ENCODE measurements at regions not wholly inside any gene's neighbourhood (a gene's known extent, or its start where the extent isn't known, plus 50 kb on each side); places are given as distances from the start of the nearest gene placed in this dataset.

GRCh38 chr10:60465801-60466200, 76.1 kb upstream of the ANK3 start:
- H3K4me2 ChIP-seq (ENCODE audit: low read length): no peak overlapping the region
- no peak overlapping the region for H3K27ac ChIP-seq
- no peak overlapping the region for H3K4me3 ChIP-seq (ENCODE audit: low read depth, low read length)
- H3K27me3 ChIP-seq (ENCODE audit: control insufficient read depth, insufficient read depth, low read length): no peaks in the 10 kb centered on the region
- no peaks in the 10 kb centered on the region for H3K9me3 ChIP-seq (ENCODE audit: control insufficient read depth, low read length)
- H3K79me2 ChIP-seq: no peaks in the 10 kb centered on the region
- no peaks in the 10 kb centered on the region for H3K4me1 ChIP-seq
- no peak overlapping the region for H2AFZ ChIP-seq
- no peak overlapping the region for H3K9ac ChIP-seq
- TF ChIP-seq CTCF (IDR thresholded peaks at IDR 0.05): no peak
- no peaks in the 10 kb centered on the region for H3K36me3 ChIP-seq (ENCODE audit: control insufficient read depth, insufficient read depth, low read length)

GRCh38 chr10:60464659-60465058, 75.0 kb upstream of the ANK3 start:
- no peak for TF ChIP-seq CTCF (IDR thresholded peaks at IDR 0.05)

GRCh38 chr10:60463746-60464145, 74.1 kb upstream of the ANK3 start:
- Histone ChIP-seq H3K27me3 (ENCODE audit: control insufficient read depth, insufficient read depth, low read length) (no peaks in the 10 kb centered on the region), H3K27ac (no peak overlapping the region), H3K4me2 (ENCODE audit: low read length) (no peak overlapping the region), H3K4me1 (no peaks in the 10 kb centered on the region), H3K9ac (no peak overlapping the region), H2AFZ (no peak overlapping the region), H3K4me3 (ENCODE audit: low read depth, low read length) (no peak overlapping the region), H3K36me3 (ENCODE audit: control insufficient read depth, insufficient read depth, low read length) (no peaks in the 10 kb centered on the region), H3K79me2 (no peaks in the 10 kb centered on the region), H3K9me3 (ENCODE audit: control insufficient read depth, low read length) (no peaks in the 10 kb centered on the region)
- no peak for TF ChIP-seq CTCF (IDR thresholded peaks at IDR 0.05)

More at GRCh38 chr10:60464659-60465058, 75.0 kb upstream of the ANK3 start:
- Histone ChIP-seq H3K36me3 (ENCODE audit: control insufficient read depth, insufficient read depth, low read length) (no peaks in the 10 kb centered on the region), H3K9ac (no peak overlapping the region), H3K79me2 (no peaks in the 10 kb centered on the region), H3K4me3 (ENCODE audit: low read depth, low read length) (no peak overlapping the region), H3K9me3 (ENCODE audit: control insufficient read depth, low read length) (no peaks in the 10 kb centered on the region), H3K4me2 (ENCODE audit: low read length) (no peak overlapping the region), H3K27me3 (ENCODE audit: control insufficient read depth, insufficient read depth, low read length) (no peaks in the 10 kb centered on the region), H3K27ac (no peak overlapping the region), H3K4me1 (no peaks in the 10 kb centered on the region), H2AFZ (no peak overlapping the region)

GRCh38 chr10:60461688-60462087, 72.0 kb upstream of the ANK3 start:
- no peak for TF ChIP-seq CTCF (IDR thresholded peaks at IDR 0.05)
- Histone ChIP-seq H3K79me2 (no peaks in the 10 kb centered on the region), H3K9me3 (ENCODE audit: control insufficient read depth, low read length) (no peaks in the 10 kb centered on the region), H3K4me1 (no peaks in the 10 kb centered on the region), H3K36me3 (ENCODE audit: control insufficient read depth, insufficient read depth, low read length) (no peaks in the 10 kb centered on the region), H3K27me3 (ENCODE audit: control insufficient read depth, insufficient read depth, low read length) (no peaks in the 10 kb centered on the region), H3K9ac (no peak overlapping the region), H2AFZ (no peak overlapping the region), H3K27ac (no peak overlapping the region), H3K4me3 (ENCODE audit: low read depth, low read length) (no peak overlapping the region), H3K4me2 (ENCODE audit: low read length) (no peak overlapping the region)

GRCh38 chr10:60459701-60460457, 70.2 kb upstream of the ANK3 start:
- no peak overlapping the region for H2AFZ ChIP-seq
- no peak overlapping the region for H3K4me3 ChIP-seq (ENCODE audit: low read depth, low read length)
- no peaks in the 10 kb centered on the region for H3K9me3 ChIP-seq (ENCODE audit: control insufficient read depth, low read length)
- H3K4me1 ChIP-seq: no peaks in the 10 kb centered on the region
- H3K9ac ChIP-seq: no peak overlapping the region
- no peaks in the 10 kb centered on the region for H3K36me3 ChIP-seq (ENCODE audit: control insufficient read depth, insufficient read depth, low read length)
- no peaks in the 10 kb centered on the region for H3K79me2 ChIP-seq
- no peak overlapping the region for H3K27ac ChIP-seq
- TF ChIP-seq CTCF (IDR thresholded peaks at IDR 0.05): no peak
- H3K27me3 ChIP-seq (ENCODE audit: control insufficient read depth, insufficient read depth, low read length): no peaks in the 10 kb centered on the region
- H3K4me2 ChIP-seq (ENCODE audit: low read length): no peak overlapping the region
